GM19324 (cell line): ENCODE measurements at regions not wholly inside any gene's neighbourhood (a gene's known extent, or its start where the extent isn't known, plus 50 kb on each side); places are given as distances from the start of the nearest gene placed in this dataset.

Source experiments
- ATAC-seq: cut with Tn5 transposase; IDR thresholded peaks from one replicate; pipeline ENCODE4 v1.9.1; 2021; ENCODE audit warnings: mild to moderate bottlenecking, moderate library complexity; ENCODE audit not compliant: unreplicated experiment, low FRiP score

DNA sequence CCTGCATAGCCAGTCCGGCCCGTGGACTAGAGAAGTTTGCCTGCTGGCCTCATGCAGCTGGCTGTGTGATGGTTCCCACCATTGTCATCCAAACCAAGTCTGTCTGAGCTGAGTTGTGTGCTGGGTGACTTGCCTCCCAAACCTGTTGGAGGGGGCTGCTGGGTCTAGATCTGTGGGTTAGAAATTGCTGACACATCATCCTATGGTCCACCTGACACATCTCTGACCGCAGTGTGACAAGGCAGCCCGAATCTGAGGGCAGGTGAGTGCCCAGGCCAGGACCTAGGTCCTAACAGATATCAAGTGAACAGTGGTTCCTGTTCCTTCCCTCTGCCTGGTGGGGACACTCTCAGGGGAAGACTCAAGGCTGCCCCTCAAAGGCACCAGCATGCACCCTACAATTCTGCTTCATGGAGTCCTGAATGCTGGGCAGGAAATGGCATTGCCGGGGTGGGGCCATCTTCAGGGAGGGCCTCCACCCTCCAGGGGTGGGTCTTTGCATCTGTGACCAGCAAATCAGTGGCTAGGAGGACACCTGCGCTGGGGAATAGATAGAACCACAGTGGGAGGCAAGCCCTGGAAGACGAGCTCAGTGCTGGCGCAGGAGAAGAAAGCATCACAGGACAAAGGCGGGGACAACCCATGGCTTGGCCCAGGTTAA lies 117.9 kb upstream of the ID2 start:
- ATAC-seq = no peak

DNA sequence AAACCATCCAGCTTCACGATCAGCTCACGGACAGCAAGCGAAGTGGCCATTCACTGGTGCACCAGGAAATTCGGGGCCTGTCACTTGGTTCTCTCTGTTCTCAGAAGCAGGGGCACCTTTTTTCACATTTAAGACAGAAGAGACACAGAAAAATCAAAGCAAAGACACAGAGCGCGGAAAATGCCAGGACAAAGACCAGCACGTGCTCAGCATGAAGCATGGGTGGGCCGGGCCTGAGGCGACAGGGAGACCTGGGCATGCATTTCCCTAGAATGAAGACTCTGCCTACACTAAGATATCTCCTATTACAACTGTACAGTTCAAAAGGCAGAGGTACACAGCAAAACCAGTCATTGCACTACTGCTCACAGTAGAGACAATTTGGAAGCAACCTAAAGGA lies 117.4 kb upstream of the ID2 start:
- ATAC-seq = no peak

DNA sequence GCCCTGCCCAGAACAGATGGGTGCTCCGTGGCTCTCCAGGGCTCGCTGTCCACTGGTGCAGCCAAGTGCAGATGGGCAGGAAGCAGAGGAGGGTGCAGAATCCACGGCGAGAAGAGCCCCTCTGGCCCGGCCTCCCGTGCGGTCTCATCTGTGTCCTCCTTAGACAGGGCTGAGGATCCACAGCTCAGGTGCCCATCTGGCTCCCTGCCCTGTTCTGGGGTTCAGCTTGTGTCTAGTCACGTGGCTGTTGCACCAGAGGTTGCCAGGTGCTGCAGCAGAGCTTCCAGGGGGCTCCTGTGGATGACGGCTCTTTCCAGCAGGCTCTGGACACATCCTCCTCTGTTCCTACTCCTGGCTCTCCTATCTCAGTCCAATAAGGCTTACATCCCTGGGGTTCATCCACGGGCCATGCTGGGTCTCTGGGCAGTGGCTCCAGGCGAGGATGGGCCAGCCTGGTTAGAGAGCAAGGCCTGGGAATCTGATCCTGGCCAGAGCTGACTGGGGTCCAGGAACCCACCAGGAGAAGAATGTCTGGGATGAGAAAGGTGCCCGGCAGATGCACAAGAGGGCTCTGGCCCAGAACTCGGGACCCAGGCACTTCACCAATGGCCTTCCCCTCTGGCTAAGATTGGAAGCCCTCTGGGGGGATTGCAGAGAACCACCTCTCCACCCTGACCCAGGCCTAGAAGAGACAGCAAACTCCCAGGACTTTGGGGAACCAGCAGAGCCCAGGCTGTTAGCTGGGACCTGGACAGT lies 116.3 kb upstream of the ID2 start:
- ATAC-seq = no peak

DNA sequence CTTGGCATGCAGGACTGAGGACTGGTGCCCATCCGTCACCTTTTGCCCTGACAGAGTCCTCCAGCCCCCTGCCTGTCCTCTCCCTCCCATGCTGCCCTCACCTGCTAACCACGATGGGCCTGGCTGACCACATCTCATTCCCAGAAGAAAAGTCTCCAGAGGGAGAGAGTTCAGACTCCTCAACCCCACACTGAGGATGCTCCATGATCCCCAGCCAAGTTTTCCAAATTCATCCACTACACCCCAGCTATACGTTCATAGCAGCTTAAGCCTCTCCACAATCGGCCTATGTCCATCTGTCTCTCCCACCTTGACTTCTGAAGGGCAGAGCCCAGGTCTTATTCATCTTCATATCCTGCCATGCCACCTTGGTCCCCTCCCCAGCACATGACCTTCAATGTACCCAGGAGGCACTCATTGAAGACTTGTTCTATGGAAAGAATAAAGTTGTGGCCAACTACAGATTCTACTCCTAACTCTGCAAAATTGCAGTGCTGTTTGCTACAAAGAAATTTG lies 115.6 kb upstream of the ID2 start:
- no peak for ATAC-seq

DNA sequence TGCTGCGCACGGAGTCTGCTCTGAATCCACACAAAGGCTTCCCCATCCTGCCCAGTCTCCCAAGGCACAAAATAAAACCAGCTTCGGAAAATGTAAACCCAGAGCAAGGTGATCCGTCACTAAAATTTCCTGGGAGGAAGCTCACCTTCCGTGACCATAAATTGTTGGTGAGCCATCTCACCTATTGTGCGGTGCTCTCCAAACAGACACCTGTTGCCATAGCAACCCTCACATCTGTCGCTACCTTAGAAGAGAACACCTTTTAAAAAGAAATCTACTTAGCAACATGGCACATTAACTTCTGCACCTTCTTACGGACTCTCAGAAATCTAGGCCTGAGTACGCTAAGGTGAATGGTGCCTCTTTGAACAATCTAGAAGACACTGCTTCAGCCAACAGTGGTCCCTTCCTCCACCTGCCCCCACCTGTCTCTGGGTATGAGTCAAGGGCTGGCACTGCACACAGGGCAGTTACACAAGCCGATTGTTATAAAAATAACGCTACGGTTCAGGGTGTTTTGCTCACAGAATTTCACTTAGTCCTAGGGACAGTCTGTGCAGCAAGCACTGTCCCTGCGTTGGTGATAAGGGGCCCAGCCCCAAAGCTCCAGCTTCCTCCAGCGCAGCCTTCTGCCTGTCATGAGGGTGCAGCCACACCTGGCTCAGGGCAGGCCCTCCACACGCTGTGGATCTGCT lies 114.9 kb upstream of the ID2 start:
- no peak for ATAC-seq

DNA sequence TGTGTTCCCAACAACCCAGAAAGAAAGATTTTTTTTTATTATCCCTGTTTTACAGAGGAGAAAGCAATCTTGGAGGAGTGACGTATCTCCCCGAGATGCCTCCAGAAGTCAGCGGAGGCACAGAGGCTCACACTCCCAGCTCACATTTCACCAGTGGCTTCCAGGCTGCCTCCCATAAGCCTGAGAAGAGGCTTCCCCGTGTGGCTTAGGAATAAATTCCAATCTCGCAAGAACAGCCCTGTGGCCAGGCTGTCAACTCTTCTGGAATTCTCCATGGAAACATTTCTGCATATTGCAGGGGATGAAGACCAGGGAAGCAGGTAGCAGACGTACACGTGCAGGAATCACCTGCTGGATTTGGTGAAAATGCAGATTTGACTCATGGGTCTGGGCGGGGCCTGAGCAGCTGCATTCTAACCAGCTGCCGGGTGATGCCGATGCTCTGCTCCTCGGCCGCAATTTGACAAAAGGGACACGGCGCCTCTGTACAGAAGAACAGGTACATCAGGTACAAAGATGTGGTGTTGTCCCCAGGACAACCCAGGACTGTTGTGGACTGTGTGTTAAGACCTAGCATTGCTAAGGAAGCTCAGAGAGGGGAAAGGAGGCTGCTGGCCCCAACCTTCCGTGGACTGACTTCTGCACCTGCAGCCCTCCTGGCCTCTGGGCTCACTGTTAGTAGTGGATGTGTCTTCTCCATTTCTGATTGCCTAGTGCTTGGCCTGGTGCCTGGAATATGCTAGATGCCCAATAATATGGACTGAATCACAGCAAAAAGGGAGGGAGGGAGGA lies 114.2 kb upstream of the ID2 start:
- ATAC-seq = no peak

DNA sequence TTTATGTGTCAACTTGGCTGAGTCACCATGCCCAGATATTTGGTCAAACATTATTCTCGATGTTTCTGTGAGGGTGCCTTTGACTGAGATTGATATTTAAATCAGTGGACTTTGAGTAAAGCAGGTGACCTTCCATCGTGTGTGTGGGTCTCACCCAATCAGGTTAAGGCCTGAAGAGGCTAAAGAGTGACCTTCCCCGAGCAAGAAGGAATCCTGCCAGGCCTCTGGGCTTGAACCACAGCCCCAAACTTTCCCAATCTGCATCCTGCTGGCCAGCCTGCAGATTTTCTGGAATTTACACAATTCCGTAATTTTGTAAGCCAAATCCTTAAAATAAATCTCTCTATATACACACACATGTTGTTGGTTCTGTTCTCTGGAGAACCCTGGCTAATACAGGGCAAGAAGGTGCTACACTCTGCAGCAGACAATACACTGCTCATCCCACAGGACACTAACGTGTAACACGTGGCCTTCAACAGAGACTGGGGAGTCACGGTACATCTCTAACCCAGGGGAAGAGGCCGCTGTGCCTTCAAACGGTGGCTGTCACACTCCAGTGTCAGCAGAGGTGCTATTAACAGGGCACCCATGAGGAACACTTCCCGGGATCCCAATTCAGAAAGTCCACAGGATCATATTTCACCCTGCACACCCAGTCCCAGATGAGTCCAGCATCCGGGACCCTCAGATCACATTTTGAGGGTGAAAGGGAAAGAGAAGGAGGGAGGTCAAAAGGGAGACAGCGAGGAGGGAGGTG lies 113.1 kb upstream of the ID2 start:
- ATAC-seq = no peak

DNA sequence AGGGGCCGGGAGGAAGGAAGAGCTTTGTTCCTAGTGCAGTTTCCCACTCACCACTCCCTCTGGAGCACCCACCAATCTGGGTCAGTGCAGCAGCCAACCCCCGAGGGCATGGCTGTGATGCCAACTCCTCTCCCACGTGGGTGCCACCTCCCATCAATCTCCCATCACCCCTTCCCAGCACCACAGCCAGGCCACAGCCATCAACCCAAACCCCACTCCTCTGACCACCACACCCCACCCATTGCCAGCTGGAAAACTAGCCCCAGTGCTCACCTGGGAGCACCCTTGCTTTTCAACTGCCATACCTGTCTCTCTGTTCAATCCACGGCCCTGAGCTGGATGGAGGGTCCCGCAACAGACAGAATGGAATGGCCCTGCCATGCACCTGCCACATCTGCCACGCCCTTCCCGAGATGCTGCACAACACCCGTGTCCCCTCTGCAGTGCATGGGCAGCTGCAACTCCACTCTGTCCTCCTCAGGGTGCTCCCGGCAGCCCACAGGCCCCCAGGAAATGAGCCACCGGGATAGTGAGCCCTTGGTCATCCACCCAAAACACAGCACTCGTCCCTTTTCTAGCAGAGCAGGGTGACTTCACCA lies 112.4 kb upstream of the ID2 start:
- ATAC-seq = no peak

DNA sequence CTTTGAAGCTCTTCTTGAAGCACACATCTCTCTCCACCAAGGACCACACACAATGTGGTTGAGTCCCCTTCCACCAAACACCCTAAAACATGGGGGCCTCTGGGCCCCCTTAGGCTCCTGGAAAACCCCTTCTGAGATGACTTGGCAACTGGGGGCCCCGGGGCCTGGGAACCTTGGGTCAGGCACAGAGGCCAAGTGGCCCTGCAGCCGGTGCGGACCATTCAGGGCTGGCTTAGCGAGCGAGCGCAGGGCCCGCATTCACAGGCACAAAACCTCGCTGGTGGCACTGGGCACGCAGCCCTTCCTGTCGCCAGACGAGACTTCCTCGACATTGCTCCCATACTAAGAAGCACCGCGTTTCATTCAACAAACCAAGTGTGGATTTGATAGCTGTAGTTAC lies 111.2 kb upstream of the ID2 start:
- ATAC-seq = no peak

DNA sequence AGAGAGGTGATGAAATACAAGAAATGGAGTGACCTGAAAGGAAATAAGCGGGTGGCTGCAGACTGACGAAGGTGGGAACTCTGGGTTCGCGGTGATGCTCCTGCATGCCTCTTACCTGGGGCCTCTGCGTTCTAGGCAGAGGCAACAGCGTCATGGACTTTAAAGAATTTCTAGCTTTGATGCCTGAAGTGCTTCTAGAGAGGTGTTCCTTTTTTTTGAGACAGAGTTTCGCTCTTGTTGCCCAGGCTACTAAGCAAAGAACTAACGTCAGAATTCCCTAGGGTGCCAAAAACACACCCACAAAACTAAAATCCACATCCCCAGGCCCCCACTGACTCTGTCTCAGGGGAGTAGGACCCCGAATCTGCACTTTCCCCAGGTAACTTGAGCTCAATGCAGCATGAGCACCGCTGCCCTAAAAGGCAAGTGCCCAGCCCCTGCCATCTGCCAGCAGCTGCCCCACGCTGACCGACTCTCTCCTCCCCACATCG lies 110.5 kb upstream of the ID2 start:
- no peak for ATAC-seq

DNA sequence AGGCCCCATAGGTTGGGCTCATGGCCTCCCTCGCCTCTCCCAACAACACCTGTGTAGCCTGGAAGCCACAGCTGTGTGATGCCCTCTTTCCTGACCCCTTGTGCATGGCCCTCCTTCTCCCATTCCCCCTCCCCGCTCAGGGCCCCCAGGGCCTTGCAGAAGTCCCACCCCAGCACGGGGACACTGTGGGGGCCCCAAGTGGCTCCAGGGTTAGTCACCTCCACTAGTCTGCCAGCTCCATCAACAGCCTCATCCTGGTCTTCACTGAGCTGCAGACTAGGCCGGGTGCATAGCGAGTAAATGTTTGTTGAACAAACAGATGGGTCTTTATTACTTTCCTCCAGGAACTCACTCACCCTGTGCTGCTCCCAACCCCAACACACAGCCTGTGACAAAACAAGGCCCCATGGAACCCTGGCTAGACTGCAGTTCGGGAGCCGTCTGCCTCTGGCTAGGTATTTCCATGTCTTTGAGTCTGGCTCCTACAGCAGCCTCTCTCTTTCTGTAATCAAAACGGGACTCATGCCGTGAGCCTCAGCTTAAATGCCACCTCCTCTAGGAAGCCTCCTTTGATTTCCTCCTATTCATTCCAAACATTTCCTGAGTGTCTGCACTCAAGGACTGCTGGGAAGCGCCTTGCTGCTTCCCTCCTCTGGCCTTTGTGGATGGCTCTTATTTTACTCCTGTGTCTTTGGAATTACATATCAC lies 109.9 kb upstream of the ID2 start:
- no peak for ATAC-seq

DNA sequence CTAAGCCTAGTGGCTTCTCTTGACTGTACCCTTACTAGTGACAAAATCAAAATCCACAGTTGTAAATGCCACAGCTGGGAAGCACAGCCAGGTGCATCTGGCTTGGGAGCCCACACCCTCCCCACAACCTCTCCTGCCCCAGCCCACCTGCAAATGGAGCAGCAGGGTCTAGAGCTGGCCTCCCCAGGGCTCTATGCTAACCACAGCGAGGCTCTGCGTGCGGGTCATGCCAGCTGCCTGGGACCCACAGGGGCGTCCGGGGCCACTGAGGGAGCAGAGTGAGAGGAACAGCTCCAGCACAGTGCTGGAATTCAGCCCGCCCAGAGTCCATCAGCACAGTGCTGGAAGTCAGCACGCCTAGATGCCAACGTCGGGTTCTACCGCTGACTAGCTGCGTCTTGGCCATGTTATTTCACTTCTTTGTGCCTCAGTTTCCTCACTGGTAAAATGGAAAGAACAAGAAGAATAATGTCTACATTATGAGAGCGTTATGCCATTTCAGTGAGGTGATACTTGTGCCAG lies 109.1 kb upstream of the ID2 start:
- ATAC-seq = no peak

DNA sequence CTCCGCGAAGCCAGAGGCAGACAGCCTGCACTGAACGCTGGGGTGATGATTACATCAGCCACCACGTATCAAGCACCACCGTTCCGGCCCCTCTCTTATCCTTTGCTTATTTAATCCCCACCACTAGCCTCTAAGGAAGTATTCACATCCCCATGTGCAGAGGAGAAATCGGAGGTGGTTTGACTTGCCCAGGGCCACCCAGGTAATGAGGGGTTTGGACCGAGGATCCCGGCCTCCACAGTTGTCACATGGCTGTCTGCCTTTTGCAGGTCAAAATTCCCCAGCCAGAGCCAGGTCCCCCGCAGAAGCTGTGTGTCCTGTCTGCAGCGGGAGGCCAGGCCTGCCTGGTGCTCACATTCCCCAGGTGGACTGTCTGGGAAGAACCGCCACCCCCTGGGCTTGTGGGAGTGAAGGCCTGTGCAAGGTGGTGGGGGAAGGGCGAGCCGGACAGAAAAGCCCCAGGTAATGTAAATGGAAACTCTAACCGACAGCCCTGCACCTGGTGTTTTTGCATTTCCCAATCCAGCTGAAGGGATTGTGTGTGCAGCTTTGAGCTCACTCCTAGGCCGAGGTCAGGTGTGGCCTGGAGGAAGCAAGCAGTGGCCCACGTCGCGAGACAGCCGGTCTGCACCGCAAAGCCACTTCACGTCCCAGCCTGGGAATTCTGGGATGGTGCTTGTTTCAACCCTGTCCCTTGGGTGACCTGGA lies 108.5 kb upstream of the ID2 start:
- ATAC-seq = no peak

DNA sequence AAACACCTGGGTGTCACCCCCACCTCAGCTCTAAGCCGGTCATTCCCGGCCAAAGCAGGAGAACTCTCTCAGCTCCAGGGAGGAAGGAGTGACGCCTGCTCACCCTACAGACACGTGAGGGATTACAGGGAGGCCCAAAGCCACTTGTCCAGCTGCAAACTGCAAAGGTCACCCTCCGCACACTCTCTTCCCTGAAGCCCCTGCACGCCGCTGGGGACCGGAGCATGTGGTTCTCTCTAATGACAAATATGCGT lies 108.0 kb upstream of the ID2 start:
- no peak for ATAC-seq

DNA sequence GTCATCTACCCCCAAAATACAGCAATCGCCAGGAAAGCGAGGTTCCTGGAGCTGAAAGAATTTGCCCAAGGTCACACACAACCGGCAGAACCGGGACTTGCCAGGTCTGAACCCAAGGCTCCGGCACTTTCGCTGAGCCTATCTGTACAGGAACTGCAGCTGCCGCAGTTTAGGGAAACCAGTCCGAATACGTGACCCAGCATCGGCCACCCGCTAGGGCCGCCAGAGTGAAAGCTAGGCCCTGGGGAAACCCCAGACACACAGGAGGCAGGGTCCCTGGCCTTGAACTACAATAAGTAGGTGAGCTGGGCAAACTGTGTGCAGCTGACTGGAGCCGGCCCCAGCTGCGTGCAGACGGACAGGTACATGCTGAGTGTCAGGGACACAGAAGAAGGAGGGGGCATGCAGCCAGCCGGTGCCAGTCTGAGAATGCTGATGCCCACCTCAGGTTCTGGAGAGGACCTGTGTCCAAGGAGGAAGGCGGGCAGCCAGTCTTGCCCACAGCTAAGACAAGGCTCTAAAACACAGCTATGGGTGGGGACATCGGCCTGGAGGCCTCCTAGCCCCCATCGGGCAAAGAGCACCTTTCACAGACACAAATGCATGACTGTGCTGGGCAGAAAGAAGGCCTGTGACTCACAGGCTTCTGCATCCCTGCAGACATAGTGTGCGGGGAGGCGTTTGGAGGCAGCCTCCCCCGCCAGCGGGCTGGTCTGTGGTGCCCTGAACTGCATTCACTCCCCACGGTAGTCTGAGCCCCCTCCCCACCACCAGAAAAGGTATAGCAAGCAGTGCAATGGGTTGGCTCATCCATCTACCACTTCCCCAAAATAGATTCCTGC lies 107.4 kb upstream of the ID2 start:
- ATAC-seq = no peak

DNA sequence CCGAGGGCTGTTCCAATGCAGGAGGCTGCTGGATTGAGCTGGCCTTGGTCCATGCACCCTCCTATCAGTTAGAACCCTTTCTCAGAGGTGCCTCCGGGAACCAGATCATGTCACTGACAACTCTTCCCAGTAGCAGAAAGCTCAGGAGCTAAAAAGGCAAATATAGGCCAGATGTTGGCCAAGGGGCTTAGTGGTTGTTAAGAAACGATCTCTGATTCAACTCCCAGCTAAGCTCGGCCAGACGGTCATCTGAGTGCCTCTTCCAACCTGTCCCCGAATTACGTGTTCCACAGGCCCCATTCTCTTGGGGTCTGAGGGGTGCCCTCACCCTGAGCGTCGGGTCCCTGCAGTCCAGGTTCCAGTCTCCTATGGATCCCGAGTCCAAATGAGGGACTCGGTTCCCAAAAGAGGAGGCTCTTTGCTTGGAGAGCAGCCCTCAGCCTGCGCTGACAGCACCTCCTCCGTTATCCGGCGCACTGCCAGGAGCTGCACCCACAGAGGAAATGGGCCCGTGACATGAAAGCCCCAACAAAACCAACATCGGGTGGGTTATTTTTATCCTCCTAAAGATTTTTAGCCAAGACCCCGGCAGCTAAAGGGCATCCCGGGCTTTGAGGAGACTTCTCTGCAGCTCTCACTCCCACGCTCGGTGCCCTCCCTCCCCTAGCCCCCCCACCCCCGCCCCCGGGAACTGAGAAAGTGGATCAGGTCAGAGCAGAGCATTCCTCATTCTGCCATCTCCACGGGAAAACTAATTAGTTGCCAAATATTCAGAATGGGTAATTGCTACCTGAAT lies 106.6 kb upstream of the ID2 start:
- no peak for ATAC-seq
